Sciatic nerve (tissue), 2 donors: ENCODE measurements at regions not wholly inside any gene's neighbourhood (a gene's known extent, or its start where the extent isn't known, plus 50 kb on each side); places are given as distances from the start of the nearest gene placed in this dataset.
A peak's percentile ranks its signal among the peaks of the same experiment; 100 is the strongest.

Experiments used
- ATAC-seq: fragments of 200-7000 bp; cut with Tn5 transposase; one replicate; pipeline ENCODE4 v1.9.1; 2020; ENCODE audit warnings: mild to moderate bottlenecking, moderate library complexity
- DNase-seq: peaks from one replicate; pipeline ENCODE4 v3.0.0-alpha.2; 2020; ENCODE audit warnings: low spot score
- intact Hi-C: fragments of 100-400 bp; cut with DNase I; formaldehyde crosslinking; loops from one replicate; pipeline ENCODE4 v1.14.2; 2022
- donor health status: DM: no; HTN: no; CAD: no.
- donor health status: DM: no; HTN: no; CAD: no.

GRCh38 chr18:78579854-78580577 is 399.6 kb upstream of the SALL3 start:
- intact Hi-C loops = loop anchor here (2.0 kb wide), 1 partner anchor 13 kb away; no protein-coding TSS in a partner anchor
- no peak for ATAC-seq
- DNase-seq = no peak

GRCh38 chr18:78580835-78581339 is 398.7 kb upstream of the SALL3 start:
- ATAC-seq = no peak

GRCh38 chr18:78582181-78582709 is 397.4 kb upstream of the SALL3 start:
- DNase-seq = no peak
- intact Hi-C loops = no loop called here
- ATAC-seq = no peak

More at GRCh38 chr18:78580835-78581339, 398.7 kb upstream of the SALL3 start:
- intact Hi-C loops = no loop called here
- DNase-seq = no peak

- ATAC-seq (no peak), DNase-seq (no peak)
- intact Hi-C loops = no loop called here
Observed at GRCh38 chr18:78582898-78583738, 396.5 kb upstream of the SALL3 start.

- ATAC-seq (no peak), DNase-seq (no peak)
- intact Hi-C loops = no loop called here
Observed at GRCh38 chr18:78583739-78584458, 395.7 kb upstream of the SALL3 start.

GRCh38 chr18:78584459-78585022 is 395.1 kb upstream of the SALL3 start:
- no peak for DNase-seq
- intact Hi-C loops = no loop called here
- ATAC-seq = no peak

- intact Hi-C loops = no loop called here
- no peak for DNase-seq
Observed at GRCh38 chr18:78586586-78586985, 393.0 kb upstream of the SALL3 start.

GRCh38 chr18:78587096-78587495 is 392.5 kb upstream of the SALL3 start:
- intact Hi-C loops = no loop called here
- no peak for ATAC-seq
- no peak for DNase-seq

More at GRCh38 chr18:78586586-78586985, 393.0 kb upstream of the SALL3 start:
- no peak for ATAC-seq

GRCh38 chr18:78587626-78588600 is 391.7 kb upstream of the SALL3 start:
- intact Hi-C loops = no loop called here
- no peak for ATAC-seq
- no peak for DNase-seq

- no peak for ATAC-seq
- no peak for DNase-seq
- intact Hi-C loops = no loop called here
Observed at GRCh38 chr18:78589916-78590437, 389.6 kb upstream of the SALL3 start.

GRCh38 chr18:78595453-78595852 is 384.2 kb upstream of the SALL3 start:
- ATAC-seq = no peak
- DNase-seq = no peak
- intact Hi-C loops = no loop called here

- intact Hi-C loops = no loop called here
- DNase-seq (no peak), ATAC-seq (no peak)
Observed at GRCh38 chr18:78595924-78596573, 383.6 kb upstream of the SALL3 start.

GRCh38 chr18:78596794-78597345 is 382.7 kb upstream of the SALL3 start:
- ATAC-seq = no peak
- intact Hi-C loops = no loop called here

GRCh38 chr18:78601349-78601748 is 378.3 kb upstream of the SALL3 start:
- intact Hi-C loops = no loop called here
- DNase-seq (no peak), ATAC-seq (peak; percentile 53)

More at GRCh38 chr18:78596794-78597345, 382.7 kb upstream of the SALL3 start:
- DNase-seq = no peak

GRCh38 chr18:78601923-78602322 is 377.7 kb upstream of the SALL3 start:
- peak; percentile 37 for ATAC-seq
- no peak for DNase-seq
- intact Hi-C loops = no loop called here

GRCh38 chr18:78602430-78602829 is 377.2 kb upstream of the SALL3 start:
- ATAC-seq (no peak), DNase-seq (no peak)
- intact Hi-C loops = no loop called here
